ENCODE measurements at regions not wholly inside any gene's neighbourhood (a gene's known extent, or its start where the extent isn't known, plus 50 kb on each side); places are given as distances from the start of the nearest gene placed in this dataset.

DNA sequence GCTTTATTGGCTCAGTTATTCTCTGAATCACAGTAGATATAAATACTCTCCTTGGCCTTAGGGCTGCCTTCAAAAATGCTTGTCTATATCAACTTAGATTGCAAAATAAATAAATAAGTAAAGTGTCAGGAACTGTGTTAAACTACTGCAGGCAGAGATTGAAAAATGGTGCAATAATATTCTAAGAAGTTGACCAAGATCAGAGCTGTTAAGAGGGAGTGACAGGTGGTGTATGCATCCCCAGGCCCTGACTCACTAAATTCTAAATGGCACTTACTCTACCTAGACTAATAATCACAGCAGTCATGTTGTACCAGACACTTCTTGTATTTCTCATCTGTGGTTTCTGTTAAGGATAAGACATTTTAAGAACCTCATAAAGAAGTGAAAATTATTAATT lies 235.1 kb upstream of the SPOCK3 start:
- no peaks in the 10 kb centered on the region for H3K79me2 ChIP-seq (ENCODE audit: control insufficient read depth in 1 of 2, insufficient read depth in 2 of 2, low read length in 2 of 2)
- H3K27ac ChIP-seq (ENCODE audit: low read depth, low read length): no peak overlapping the region
- H2BK20ac ChIP-seq (ENCODE audit: low read length): no peak overlapping the region
- H3K4ac ChIP-seq (replicated peaks; ENCODE audit: insufficient read length, low read depth, low read length): no peak overlapping the region
- TF ChIP-seq SP2 (IDR thresholded peaks at IDR 0.05; ENCODE audit: low read length) (no peak), BRCA1 (IDR thresholded peaks at IDR 0.05; ENCODE audit: low read depth, low read length) (no peak), FOSL1 (IDR thresholded peaks at IDR 0.05; ENCODE audit: insufficient read depth, low read depth, low read length) (no peak), ASH2L (IDR thresholded peaks at IDR 0.05; ENCODE audit: low read length) (no peak), SP1 (IDR thresholded peaks at IDR 0.05; ENCODE audit: low read depth, low read length) (no peak), EGR1 (IDR thresholded peaks at IDR 0.05; ENCODE audit: borderline replicate concordance, low read depth, low read length) (no peak), TAF1 (IDR thresholded peaks at IDR 0.05; ENCODE audit: low read depth, low read length) (no peak)
- FAIRE-seq (no peak), DNase-seq (ENCODE audit: low read depth in 1 of 2, low spot score in 2 of 2) (no peak)
- H4K8ac ChIP-seq (ENCODE audit: extremely low read depth, insufficient read depth, low read length): no peak overlapping the region
- no peak overlapping the region for H2AFZ ChIP-seq (ENCODE audit: low read length)
- no peak overlapping the region for H2BK120ac ChIP-seq (replicated peaks; ENCODE audit: low read depth, low read length)
- no peak overlapping the region for H3K23ac ChIP-seq (ENCODE audit: insufficient read length)
- no peaks in the 10 kb centered on the region for H3K79me1 ChIP-seq (ENCODE audit: low read depth, low read length)
- no peaks in the 10 kb centered on the region for H3K4me1 ChIP-seq (replicated peaks in 1 of 4; ENCODE audit: control insufficient read depth in 3 of 4, insufficient read depth in 4 of 4, low read length in 3 of 4)
- no peak overlapping the region for H3K14ac ChIP-seq (ENCODE audit: insufficient read length)
- H3K4me2 ChIP-seq (ENCODE audit: insufficient read depth in 1 of 2, low read depth in 2 of 2, low read length in 2 of 2): no peak overlapping the region
- H4K20me1 ChIP-seq (replicated peaks in 1 of 2; ENCODE audit: control insufficient read depth in 1 of 2, insufficient read depth in 2 of 2, low read length in 2 of 2): no peaks in the 10 kb centered on the region
- CTCF ChIA-PET (ENCODE audit: partially characterized antibody): no interaction called here
- no peak overlapping the region for H2BK12ac ChIP-seq (ENCODE audit: low read depth, low read length)
- H3K18ac ChIP-seq (ENCODE audit: extremely low read depth, low read length): no peak overlapping the region
- no peak overlapping the region for H2BK15ac ChIP-seq (ENCODE audit: low read length)
- no peak overlapping the region for H2BK5ac ChIP-seq (ENCODE audit: low read depth, low read length)
- H3K27me3 ChIP-seq (replicated peaks in 1 of 4; ENCODE audit: control insufficient read depth in 3 of 4, extremely low read depth in 1 of 4, insufficient read depth in 3 of 4, low read length in 3 of 4): no peaks in the 10 kb centered on the region
- H3K36me3 ChIP-seq (ENCODE audit: control insufficient read depth in 2 of 4, insufficient read depth in 4 of 4, low read length in 3 of 4): no peaks in the 10 kb centered on the region
- no peaks in the 10 kb centered on the region for H3K9me3 ChIP-seq (ENCODE audit: insufficient read depth in 2 of 2, low read depth in 1 of 2, low read length in 1 of 2)
- H3K56ac ChIP-seq (replicated peaks; ENCODE audit: insufficient read length, low read depth, low read length): no peak overlapping the region
- H4K5ac ChIP-seq (ENCODE audit: insufficient read length, low read depth, low read length): no peak overlapping the region
- POLR2A ChIA-PET (ENCODE audit: partially characterized antibody): no interaction called here
- H3K23me2 ChIP-seq (ENCODE audit: low read depth, low read length): no peaks in the 10 kb centered on the region
- H3K9ac ChIP-seq (replicated peaks in 1 of 4; ENCODE audit: extremely low read depth in 1 of 4, low read depth in 3 of 4, low read length in 3 of 4): no peak overlapping the region
- H2AK5ac ChIP-seq (ENCODE audit: low read depth, low read length): no peak overlapping the region
- no peak overlapping the region for H3K4me3 ChIP-seq (ENCODE audit: extremely low read depth in 1 of 4, insufficient read depth in 2 of 4, low read depth in 3 of 4, low read length in 4 of 4)
- no peak overlapping the region for H4K91ac ChIP-seq (replicated peaks; ENCODE audit: insufficient read length, low read length)
